ENCODE measurements at regions not wholly inside any gene's neighbourhood (a gene's known extent, or its start where the extent isn't known, plus 50 kb on each side); places are given as distances from the start of the nearest gene placed in this dataset.
"Not testable (repeated sequence)": the region's sequence is repeated elsewhere in the genome, so short reads cannot be mapped to it uniquely, and the experiment has no call there.

- not testable (repeated sequence) for TF ChIP-seq POLR2A (IDR thresholded peaks at IDR 0.05; ENCODE audit: low read length); GATA1 (IDR thresholded peaks at IDR 0.05; ENCODE audit: low read depth, low read length)
These were observed 240.6 kb upstream of the PLGLB1 start for GRCh38 chr2:87262184-87262702.
